ENCODE measurements at regions not wholly inside any gene's neighbourhood (a gene's known extent, or its start where the extent isn't known, plus 50 kb on each side); places are given as distances from the start of the nearest gene placed in this dataset.

DNA sequence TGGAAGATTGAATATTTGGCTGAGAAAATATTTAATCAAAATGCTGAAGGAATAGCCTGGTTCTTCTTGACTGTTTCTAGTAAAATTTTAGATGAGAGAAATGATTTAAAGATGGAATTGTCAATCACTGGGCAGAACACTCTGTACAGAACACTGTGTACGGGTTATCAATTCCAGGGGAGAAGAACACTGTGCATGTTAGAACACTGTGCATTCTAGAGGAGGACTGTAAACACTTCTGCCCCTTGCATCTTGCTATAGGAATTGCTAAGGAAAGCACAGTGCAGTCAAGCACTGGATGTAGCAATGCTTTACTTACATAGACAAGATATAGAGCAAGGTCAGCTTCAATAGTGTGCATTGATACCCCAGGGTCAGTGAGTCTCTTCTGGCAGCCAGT lies 98.7 kb downstream of the RWDD3 start:
- TF ChIP-seq EZH2 (IDR thresholded peaks at IDR 0.05) (no peak), POLR2AphosphoS5 (IDR thresholded peaks at IDR 0.05; ENCODE audit: borderline replicate concordance, low read depth, low read length) (no peak), FOXP2 (optimal IDR thresholded peaks at IDR 0.05; ENCODE audit: control extremely low read depth, extremely low read length, insufficient read depth) (no peak)

All from SK-N-MC (cell line).